RWPE2 (cell line): ENCODE measurements at regions not wholly inside any gene's neighbourhood (a gene's known extent, or its start where the extent isn't known, plus 50 kb on each side); places are given as distances from the start of the nearest gene placed in this dataset.

Source experiments
- ATAC-seq: fragments of 200-7000 bp; cut with Tn5 transposase; 3 replicates; pipeline ENCODE4 v1.9.1; 2021; ENCODE audit warnings: low read depth
- DNase-seq: peaks from one replicate; pipeline ENCODE4 v3.0.0-alpha.2; 2020; ENCODE audit warnings: low spot score
- H3K27ac ChIP-seq: fragments of 450-650 bp; 2 replicates; pipeline ENCODE4 v1.5.1; 2017; ENCODE audit warnings: mild to moderate bottlenecking; ENCODE audit not compliant: poor library complexity, severe bottlenecking
- H3K27me3 ChIP-seq: fragments of 250-450 bp; sonication (Bioruptor Pico); 2 replicates; pipeline ENCODE4 v1.5.1; 2021; ENCODE audit warnings: mild to moderate bottlenecking, moderate library complexity; ENCODE audit not compliant: insufficient read depth, poor library complexity, severe bottlenecking
- H3K36me3 ChIP-seq: fragments of 250-450 bp; sonication (Bioruptor Pico); 2 replicates; pipeline ENCODE4 v1.5.1; 2020; ENCODE audit warnings: low read depth, mild to moderate bottlenecking, moderate library complexity
- H3K4me1 ChIP-seq: fragments of 250-450 bp; sonication (Bioruptor Pico); 2 replicates; pipeline ENCODE4 v1.5.1; 2021; ENCODE audit warnings: mild to moderate bottlenecking, moderate library complexity; ENCODE audit not compliant: insufficient read depth, poor library complexity, severe bottlenecking
- H3K4me3 ChIP-seq: fragments of 250-450 bp; sonication (Bioruptor Pico); 2 replicates; pipeline ENCODE4 v1.5.1; 2021; ENCODE audit warnings: mild to moderate bottlenecking, moderate library complexity; ENCODE audit not compliant: severe bottlenecking
- H3K9me3 ChIP-seq: fragments of 250-450 bp; sonication (Bioruptor Pico); 2 replicates; pipeline ENCODE4 v1.5.1; 2021; ENCODE audit warnings: mild to moderate bottlenecking, moderate library complexity; ENCODE audit not compliant: severe bottlenecking
- TF ChIP-seq, protein P1 (sequence below): fragments of 450-650 bp; IDR thresholded peaks from one replicate; pipeline ENCODE4 v1.5.1; 2017; ENCODE audit warnings: mild to moderate bottlenecking, moderate library complexity; ENCODE audit not compliant: poor library complexity, severe bottlenecking

DNA sequence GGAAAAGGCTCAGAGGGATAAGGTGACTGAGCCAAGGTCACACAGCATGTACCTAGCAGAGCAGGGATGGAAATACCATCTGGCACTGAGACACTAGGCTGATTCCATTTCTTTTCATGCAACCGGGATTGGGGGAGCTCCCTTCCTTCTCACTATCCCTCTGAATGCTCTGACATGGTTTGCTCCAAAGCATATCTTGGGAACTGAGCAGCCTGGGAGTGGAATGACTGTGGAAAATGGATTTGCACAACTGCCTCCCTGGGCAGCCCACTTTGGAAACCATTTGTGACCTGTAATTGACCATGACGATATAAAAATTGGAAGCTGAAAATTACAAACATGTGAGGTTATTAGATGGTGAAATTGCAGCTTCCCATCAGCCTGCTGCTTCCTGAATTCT, 309.0 kb upstream of the CHD6 start:
- Histone ChIP-seq H3K4me3 (no peak overlapping the region), H3K36me3 (no peaks in the 10 kb centered on the region), H3K4me1 (no peaks in the 10 kb centered on the region), H3K9me3 (no peaks in the 10 kb centered on the region), H3K27me3 (peaks cover 12% of the 10 kb centered on the region), H3K27ac (no peak overlapping the region)
- DNase-seq (no peak), ATAC-seq (no peak)
- TF ChIP-seq, protein P1, sequence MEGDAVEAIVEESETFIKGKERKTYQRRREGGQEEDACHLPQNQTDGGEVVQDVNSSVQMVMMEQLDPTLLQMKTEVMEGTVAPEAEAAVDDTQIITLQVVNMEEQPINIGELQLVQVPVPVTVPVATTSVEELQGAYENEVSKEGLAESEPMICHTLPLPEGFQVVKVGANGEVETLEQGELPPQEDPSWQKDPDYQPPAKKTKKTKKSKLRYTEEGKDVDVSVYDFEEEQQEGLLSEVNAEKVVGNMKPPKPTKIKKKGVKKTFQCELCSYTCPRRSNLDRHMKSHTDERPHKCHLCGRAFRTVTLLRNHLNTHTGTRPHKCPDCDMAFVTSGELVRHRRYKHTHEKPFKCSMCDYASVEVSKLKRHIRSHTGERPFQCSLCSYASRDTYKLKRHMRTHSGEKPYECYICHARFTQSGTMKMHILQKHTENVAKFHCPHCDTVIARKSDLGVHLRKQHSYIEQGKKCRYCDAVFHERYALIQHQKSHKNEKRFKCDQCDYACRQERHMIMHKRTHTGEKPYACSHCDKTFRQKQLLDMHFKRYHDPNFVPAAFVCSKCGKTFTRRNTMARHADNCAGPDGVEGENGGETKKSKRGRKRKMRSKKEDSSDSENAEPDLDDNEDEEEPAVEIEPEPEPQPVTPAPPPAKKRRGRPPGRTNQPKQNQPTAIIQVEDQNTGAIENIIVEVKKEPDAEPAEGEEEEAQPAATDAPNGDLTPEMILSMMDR: no peak

DNA sequence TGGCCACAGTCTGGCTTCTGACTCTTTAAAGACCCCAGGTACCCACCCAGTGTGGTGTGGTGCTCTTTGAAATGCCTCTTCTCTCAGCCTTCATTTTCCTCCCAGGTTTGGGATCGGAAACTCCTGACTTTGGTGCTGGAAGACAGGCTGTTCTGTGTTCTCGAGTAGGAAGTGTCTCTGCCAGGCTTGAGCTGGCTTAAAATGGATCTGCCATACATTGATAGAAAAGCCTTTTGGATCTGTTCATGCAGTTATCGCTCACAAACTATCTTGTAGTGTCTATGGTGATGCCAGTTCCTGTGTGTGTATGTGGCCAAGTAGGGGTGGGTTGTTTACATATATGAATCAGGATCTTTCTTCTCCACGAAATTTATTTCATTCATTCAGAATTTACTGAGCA, 307.3 kb upstream of the CHD6 start:
- Histone ChIP-seq H3K4me1 (no peaks in the 10 kb centered on the region), H3K9me3 (no peaks in the 10 kb centered on the region), H3K4me3 (no peak overlapping the region), H3K27ac (no peak overlapping the region), H3K36me3 (no peaks in the 10 kb centered on the region), H3K27me3 (peaks cover 12% of the 10 kb centered on the region)
- TF ChIP-seq, protein P1: no peak
- DNase-seq (no peak), ATAC-seq (no peak)

DNA sequence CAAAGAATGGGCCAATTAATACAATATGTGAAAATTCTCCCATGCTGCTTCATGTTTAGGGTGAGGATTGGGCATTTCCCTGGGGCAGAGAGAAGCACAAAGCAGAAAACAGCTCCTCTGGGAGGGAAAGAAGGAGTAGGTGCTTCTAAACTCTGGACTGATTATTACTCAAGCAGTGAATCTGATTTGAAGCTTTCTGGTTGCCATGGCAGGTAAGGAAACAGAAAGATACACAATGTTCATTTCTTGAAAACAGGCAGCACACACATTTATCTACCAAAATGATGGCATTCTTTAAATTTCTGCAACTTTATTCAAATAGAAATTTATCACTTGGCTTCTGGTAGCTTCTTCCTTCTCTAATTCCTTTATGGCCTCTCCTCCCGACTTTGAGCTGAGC, 305.4 kb upstream of the CHD6 start:
- Histone ChIP-seq H3K27ac (no peak overlapping the region), H3K27me3 (peaks cover 12% of the 10 kb centered on the region), H3K36me3 (no peaks in the 10 kb centered on the region), H3K9me3 (no peaks in the 10 kb centered on the region), H3K4me3 (no peak overlapping the region), H3K4me1 (no peaks in the 10 kb centered on the region)
- DNase-seq (no peak), ATAC-seq (no peak)
- TF ChIP-seq, protein P1: no peak

DNA sequence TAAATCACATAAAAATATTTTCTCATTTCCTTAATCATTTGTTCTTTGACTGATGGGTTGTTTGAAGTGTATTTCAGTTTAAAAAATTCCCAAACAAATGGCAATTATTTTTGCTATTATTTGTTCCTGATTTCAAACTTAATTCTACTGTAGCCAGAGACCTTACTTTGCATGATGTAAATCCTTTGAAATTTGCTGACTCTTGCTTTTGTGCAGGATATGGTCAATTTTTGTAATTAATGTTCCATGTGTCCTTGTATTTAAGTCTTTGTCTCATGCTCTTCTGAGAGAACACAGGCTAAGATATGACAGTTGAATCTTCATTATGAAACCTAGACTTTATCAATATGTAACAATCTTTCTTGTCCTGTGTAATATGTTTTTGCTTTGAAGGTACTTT, 295.0 kb upstream of the CHD6 start:
- Histone ChIP-seq H3K27ac (no peak overlapping the region), H3K9me3 (no peaks in the 10 kb centered on the region), H3K36me3 (no peaks in the 10 kb centered on the region), H3K4me3 (no peak overlapping the region), H3K27me3 (peaks cover 10% of the 10 kb centered on the region), H3K4me1 (no peaks in the 10 kb centered on the region)
- TF ChIP-seq, protein P1: no peak
- ATAC-seq: no peak
- DNase-seq: no peak

DNA sequence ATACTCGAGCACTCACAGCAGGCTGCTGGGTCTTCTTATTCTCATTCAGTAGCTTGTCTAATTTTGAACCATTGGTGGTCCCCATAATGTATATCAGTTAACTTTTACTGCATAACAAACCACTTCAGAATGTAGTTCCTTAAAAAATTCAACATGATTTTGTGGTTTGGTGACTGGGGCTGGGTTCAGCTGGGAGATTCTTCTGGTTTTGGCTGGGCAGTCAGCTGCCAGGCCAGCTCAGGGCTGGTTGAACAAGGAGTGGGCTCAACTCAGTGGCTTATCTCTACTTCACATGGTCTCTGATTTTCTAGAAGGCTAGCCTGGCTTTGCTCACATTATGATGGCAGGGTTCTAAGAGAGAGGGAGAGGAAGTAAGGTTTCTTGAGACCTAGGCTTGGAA, 292.4 kb upstream of the CHD6 start:
- Histone ChIP-seq H3K4me1 (no peaks in the 10 kb centered on the region), H3K9me3 (no peaks in the 10 kb centered on the region), H3K36me3 (no peaks in the 10 kb centered on the region), H3K27me3 (peaks cover 13% of the 10 kb centered on the region), H3K27ac (no peak overlapping the region), H3K4me3 (no peak overlapping the region)
- ATAC-seq (peak; percentile 27; the same call in 2 of the 3 replicates), DNase-seq (no peak)
- TF ChIP-seq, protein P1: no peak
